IMR-90 (cell line): ENCODE measurements at regions not wholly inside any gene's neighbourhood (a gene's known extent, or its start where the extent isn't known, plus 50 kb on each side); places are given as distances from the start of the nearest gene placed in this dataset.
A peak's percentile ranks its signal among the peaks of the same experiment; 100 is the strongest.

Source experiments
- ELK1 ChIP-seq: fragments of 150-350 bp; IDR thresholded peaks from 2 replicates; pipeline ENCODE4 v1.6.1; 2016; ENCODE audit warnings: low read depth, mild to moderate bottlenecking, low read length, moderate library complexity, borderline replicate concordance
- MAFK ChIP-seq: IDR thresholded peaks from 2 replicates; pipeline ENCODE4 v1.6.1; 2012; ENCODE audit warnings: low read depth, low read length, improper control_type of control experiment
- MAZ ChIP-seq: IDR thresholded peaks from 2 replicates; pipeline ENCODE4 v1.6.1; 2012; ENCODE audit warnings: low read depth, mild to moderate bottlenecking, low read length, improper control_type of control experiment, moderate library complexity, borderline replicate concordance
- MXI1 ChIP-seq: IDR thresholded peaks from 2 replicates; pipeline ENCODE4 v1.6.1; 2012; ENCODE audit warnings: low read depth, mild to moderate bottlenecking, low read length, moderate library complexity, borderline replicate concordance
- POLR2A ChIP-seq: IDR thresholded peaks from 2 replicates; pipeline ENCODE4 v1.6.1; 2012; ENCODE audit warnings: mild to moderate bottlenecking, low read depth, low read length
- RAD21 ChIP-seq: IDR thresholded peaks from 2 replicates; pipeline ENCODE4 v1.6.1; 2012; ENCODE audit warnings: low read length, improper control_type of control experiment
- RCOR1 ChIP-seq: IDR thresholded peaks from 2 replicates; pipeline ENCODE4 v1.6.1; 2012; ENCODE audit warnings: mild to moderate bottlenecking, low read length, improper control_type of control experiment; ENCODE audit not compliant: insufficient replicate concordance
- RFX5 ChIP-seq: IDR thresholded peaks from 2 replicates; pipeline ENCODE4 v1.8.0; 2012; ENCODE audit warnings: low read depth, mild to moderate bottlenecking, low read length, moderate library complexity
- SMC3 ChIP-seq: fragments of 150-350 bp; IDR thresholded peaks from 2 replicates; pipeline ENCODE4 v1.6.1; 2016; ENCODE audit warnings: low read depth, mild to moderate bottlenecking, antibody characterized with exemption, low read length, moderate library complexity
- TF ChIP-seq, protein P1 (sequence below): conservative IDR thresholded peaks from 2 replicates; pipeline ENCODE4 v1.5.1; 2012; ENCODE audit warnings: mild to moderate bottlenecking, low read depth, low read length, improper control_type of control experiment
- TF ChIP-seq, protein P2 (sequence below): fragments of 150-350 bp; IDR thresholded peaks from 2 replicates; pipeline ENCODE4 v1.6.1; 2017; ENCODE audit warnings: mild to moderate bottlenecking, antibody characterized with exemption, low read length, low read depth

GRCh38 chr2:142767847-142768246 is 109.6 kb upstream of the KYNU start:
- TF ChIP-seq RAD21 (no peak), SMC3 (no peak), MXI1 (no peak), MAFK (peak; percentile 78), POLR2A (no peak), RFX5 (no peak), ELK1 (no peak), MAZ (no peak), RCOR1 (no peak)
- TF ChIP-seq, protein P1, sequence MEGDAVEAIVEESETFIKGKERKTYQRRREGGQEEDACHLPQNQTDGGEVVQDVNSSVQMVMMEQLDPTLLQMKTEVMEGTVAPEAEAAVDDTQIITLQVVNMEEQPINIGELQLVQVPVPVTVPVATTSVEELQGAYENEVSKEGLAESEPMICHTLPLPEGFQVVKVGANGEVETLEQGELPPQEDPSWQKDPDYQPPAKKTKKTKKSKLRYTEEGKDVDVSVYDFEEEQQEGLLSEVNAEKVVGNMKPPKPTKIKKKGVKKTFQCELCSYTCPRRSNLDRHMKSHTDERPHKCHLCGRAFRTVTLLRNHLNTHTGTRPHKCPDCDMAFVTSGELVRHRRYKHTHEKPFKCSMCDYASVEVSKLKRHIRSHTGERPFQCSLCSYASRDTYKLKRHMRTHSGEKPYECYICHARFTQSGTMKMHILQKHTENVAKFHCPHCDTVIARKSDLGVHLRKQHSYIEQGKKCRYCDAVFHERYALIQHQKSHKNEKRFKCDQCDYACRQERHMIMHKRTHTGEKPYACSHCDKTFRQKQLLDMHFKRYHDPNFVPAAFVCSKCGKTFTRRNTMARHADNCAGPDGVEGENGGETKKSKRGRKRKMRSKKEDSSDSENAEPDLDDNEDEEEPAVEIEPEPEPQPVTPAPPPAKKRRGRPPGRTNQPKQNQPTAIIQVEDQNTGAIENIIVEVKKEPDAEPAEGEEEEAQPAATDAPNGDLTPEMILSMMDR, result no peak
- TF ChIP-seq, protein P2, sequence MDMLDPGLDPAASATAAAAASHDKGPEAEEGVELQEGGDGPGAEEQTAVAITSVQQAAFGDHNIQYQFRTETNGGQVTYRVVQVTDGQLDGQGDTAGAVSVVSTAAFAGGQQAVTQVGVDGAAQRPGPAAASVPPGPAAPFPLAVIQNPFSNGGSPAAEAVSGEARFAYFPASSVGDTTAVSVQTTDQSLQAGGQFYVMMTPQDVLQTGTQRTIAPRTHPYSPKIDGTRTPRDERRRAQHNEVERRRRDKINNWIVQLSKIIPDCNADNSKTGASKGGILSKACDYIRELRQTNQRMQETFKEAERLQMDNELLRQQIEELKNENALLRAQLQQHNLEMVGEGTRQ, result no peak
